GM12864 (cell line): ENCODE measurements at regions not wholly inside any gene's neighbourhood (a gene's known extent, or its start where the extent isn't known, plus 50 kb on each side); places are given as distances from the start of the nearest gene placed in this dataset.
A peak's percentile ranks its signal among the peaks of the same experiment; 100 is the strongest.
"Not testable (repeated sequence)": the region's sequence is repeated elsewhere in the genome, so short reads cannot be mapped to it uniquely, and the experiment has no call there.

Experiments
- DNase-seq: peaks from one replicate; pipeline ENCODE4 v3.0.0-alpha.2; 2011; ENCODE audit warnings: low read depth
- H3K4me3 ChIP-seq: 2 replicates; pipeline ENCODE4 v1.5.1; 2011; ENCODE audit warnings: mild to moderate bottlenecking, low read depth, low read length, control low read depth
- CTCF ChIP-seq: IDR thresholded peaks from 2 replicates; pipeline ENCODE4 v1.5.1; 2011; ENCODE audit warnings: low read depth, mild to moderate bottlenecking, moderate library complexity, low read length, control low read depth, inconsistent platforms; ENCODE audit errors: missing control alignments

GRCh38 chr5:68055686-68056085 is 159.9 kb upstream of the PIK3R1 start:
- DNase-seq: no peak
- TF ChIP-seq CTCF: peak; percentile 27
- H3K4me3 ChIP-seq: no peak overlapping the region

GRCh38 chr5:68054638-68055037 is 160.9 kb upstream of the PIK3R1 start:
- no peak for TF ChIP-seq CTCF
- no peak overlapping the region for H3K4me3 ChIP-seq
- no peak for DNase-seq

GRCh38 chr5:68053202-68053601 is 162.4 kb upstream of the PIK3R1 start:
- H3K4me3 ChIP-seq: no peak overlapping the region
- DNase-seq: no peak
- TF ChIP-seq CTCF: no peak

- no peak for DNase-seq
- TF ChIP-seq CTCF: no peak
- H3K4me3 ChIP-seq: no peak overlapping the region
Observed at GRCh38 chr5:68049053-68049713, 166.4 kb upstream of the PIK3R1 start.

GRCh38 chr5:68048516-68048915 is 167.0 kb upstream of the PIK3R1 start:
- TF ChIP-seq CTCF: no peak
- H3K4me3 ChIP-seq: no peak overlapping the region
- no peak for DNase-seq

GRCh38 chr5:68048054-68048453 is 167.5 kb upstream of the PIK3R1 start:
- H3K4me3 ChIP-seq, DNase-seq: not testable (repeated sequence)

GRCh38 chr5:68047035-68047434 is 168.5 kb upstream of the PIK3R1 start:
- no peak overlapping the region for H3K4me3 ChIP-seq
- no peak for DNase-seq
- no peak for TF ChIP-seq CTCF
